ENCODE measurements at regions not wholly inside any gene's neighbourhood (a gene's known extent, or its start where the extent isn't known, plus 50 kb on each side); places are given as distances from the start of the nearest gene placed in this dataset.

GRCh38 chr13:99829161-99829560 lies 142.4 kb downstream of the ZIC5 start:
- no peak for TF ChIP-seq CTCF (conservative IDR thresholded peaks at IDR 0.05)
- no peak for TF ChIP-seq ZFX (IDR thresholded peaks at IDR 0.05)
- no peak overlapping the region for H3K27ac ChIP-seq

- no peak for TF ChIP-seq ZFX (IDR thresholded peaks at IDR 0.05)
- no peak for TF ChIP-seq CTCF (conservative IDR thresholded peaks at IDR 0.05)
- no peak overlapping the region for H3K27ac ChIP-seq
These were observed 142.8 kb downstream of the ZIC5 start for GRCh38 chr13:99828735-99829134.

GRCh38 chr13:99828123-99828522 lies 143.4 kb downstream of the ZIC5 start:
- TF ChIP-seq ZFX (IDR thresholded peaks at IDR 0.05) (no peak), CTCF (conservative IDR thresholded peaks at IDR 0.05) (no peak)

GRCh38 chr13:99827011-99827772 lies 144.4 kb downstream of the ZIC5 start:
- no peak for TF ChIP-seq ZFX (IDR thresholded peaks at IDR 0.05)
- TF ChIP-seq CTCF (conservative IDR thresholded peaks at IDR 0.05), result no peak
- no peak overlapping the region for H3K27ac ChIP-seq

More at GRCh38 chr13:99828123-99828522, 143.4 kb downstream of the ZIC5 start:
- H3K27ac ChIP-seq, result no peak overlapping the region

- TF ChIP-seq ZFX (IDR thresholded peaks at IDR 0.05) (no peak), CTCF (conservative IDR thresholded peaks at IDR 0.05) (no peak)
- no peak overlapping the region for H3K27ac ChIP-seq
These were observed 147.6 kb downstream of the ZIC5 start for GRCh38 chr13:99823961-99824360.

- H3K27ac ChIP-seq, result peak overlapping the region; percentile 72; the same call in 1 of the 2 replicates
These were observed 148.7 kb downstream of the ZIC5 start for GRCh38 chr13:99822820-99823219.

More at GRCh38 chr13:99822820-99823219, 148.7 kb downstream of the ZIC5 start:
- TF ChIP-seq ZFX (IDR thresholded peaks at IDR 0.05) (no peak), CTCF (conservative IDR thresholded peaks at IDR 0.05) (no peak)

Data from C4-2B (cell line).